ENCODE measurements at regions not wholly inside any gene's neighbourhood (a gene's known extent, or its start where the extent isn't known, plus 50 kb on each side); places are given as distances from the start of the nearest gene placed in this dataset.

DNA sequence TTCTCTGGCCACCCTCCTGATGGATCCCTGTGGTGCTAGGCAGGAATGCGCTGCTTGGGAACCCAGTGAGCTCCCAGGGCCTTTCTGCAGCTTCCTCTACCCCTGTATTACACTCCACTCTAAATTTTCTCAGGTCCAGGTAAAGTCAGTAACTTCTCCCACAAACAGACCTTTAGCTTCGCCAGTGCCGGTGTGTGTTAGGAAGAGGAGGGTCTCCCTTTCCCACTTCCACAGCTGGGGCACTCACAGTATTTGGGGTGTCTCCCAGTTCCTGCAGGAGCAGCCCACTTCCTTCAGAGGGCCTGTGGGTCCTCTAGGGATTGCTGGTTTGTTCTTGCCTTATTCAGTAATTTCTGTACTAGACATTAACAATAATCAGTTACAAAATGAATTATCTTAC is 193.5 kb upstream of the PCDH17 start:
- no peak for DNase-seq (ENCODE audit: low spot score)

GRCh38 chr13:57443494-57443893 is 188.1 kb upstream of the PCDH17 start:
- DNase-seq (ENCODE audit: low spot score): no peak

DNA sequence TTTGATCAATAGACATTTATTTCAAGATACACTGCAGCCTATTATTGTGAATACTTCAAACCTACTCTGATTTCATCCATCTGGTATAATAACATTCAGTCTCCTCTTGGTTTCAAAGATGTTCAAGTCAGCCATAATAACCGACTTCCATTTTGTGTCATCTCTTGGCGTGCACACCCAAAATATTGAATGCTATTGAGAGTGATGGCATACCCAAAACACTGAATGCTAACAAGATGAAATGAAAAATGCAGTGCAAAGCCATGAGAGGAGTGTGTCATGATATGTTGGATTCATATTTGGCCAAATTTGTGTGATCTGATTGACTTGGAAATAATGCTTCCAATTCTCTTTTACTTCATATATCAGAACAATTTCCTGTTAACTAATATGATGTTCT is 181.2 kb upstream of the PCDH17 start:
- no peak for DNase-seq (ENCODE audit: low spot score)

DNA sequence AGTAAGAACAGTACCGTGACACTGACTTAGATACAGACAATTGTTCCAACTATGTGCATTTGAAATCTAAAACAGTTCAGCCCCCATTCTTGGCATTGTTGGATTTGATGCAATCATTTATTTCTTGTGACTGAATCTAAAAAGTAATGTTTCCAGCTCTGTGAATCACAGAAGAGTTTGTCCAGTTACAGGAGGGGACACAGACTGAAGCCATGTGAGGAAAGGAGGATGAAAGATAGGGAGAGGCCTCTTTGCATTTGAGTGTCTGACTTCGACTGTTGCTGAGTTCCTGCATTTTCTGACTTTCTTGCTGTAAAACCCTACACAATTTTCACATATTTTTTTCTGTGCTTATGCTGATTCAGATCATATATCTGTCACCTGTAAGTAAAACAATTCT is 179.3 kb upstream of the PCDH17 start:
- no peak for DNase-seq (ENCODE audit: low spot score)

DNA sequence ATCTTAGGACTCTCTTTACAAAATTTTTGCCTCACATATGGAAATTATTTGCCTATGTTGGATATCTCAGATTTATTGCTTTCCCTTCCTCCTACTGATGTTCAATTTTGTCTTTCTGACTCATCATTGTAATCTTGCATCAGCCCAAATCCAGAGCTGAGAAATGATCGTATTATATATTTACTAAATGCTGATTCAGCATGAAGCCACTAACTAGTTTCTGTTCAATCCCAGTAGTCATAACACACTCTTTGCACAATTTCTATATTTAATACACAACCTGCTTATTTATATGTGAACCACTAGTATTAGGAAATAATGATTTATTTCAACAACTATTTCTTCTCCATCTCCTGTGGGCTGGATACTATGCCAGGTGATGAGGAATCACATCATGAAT is 161.1 kb upstream of the PCDH17 start:
- no peak for DNase-seq (ENCODE audit: low spot score)

- DNase-seq (ENCODE audit: low spot score): no peak
These were observed 140.2 kb upstream of the PCDH17 start for GRCh38 chr13:57491318-57491717.

- DNase-seq (ENCODE audit: low spot score): no peak
These were observed 123.6 kb upstream of the PCDH17 start for GRCh38 chr13:57507752-57508463.

- no peak for DNase-seq (ENCODE audit: low spot score)
These were observed 119.9 kb upstream of the PCDH17 start for GRCh38 chr13:57511603-57512002.

GRCh38 chr13:57527114-57527735 is 104.3 kb upstream of the PCDH17 start:
- DNase-seq (ENCODE audit: low spot score): no peak

- DNase-seq (ENCODE audit: low spot score): no peak
These were observed 100.3 kb upstream of the PCDH17 start for GRCh38 chr13:57531256-57531655.

DNA sequence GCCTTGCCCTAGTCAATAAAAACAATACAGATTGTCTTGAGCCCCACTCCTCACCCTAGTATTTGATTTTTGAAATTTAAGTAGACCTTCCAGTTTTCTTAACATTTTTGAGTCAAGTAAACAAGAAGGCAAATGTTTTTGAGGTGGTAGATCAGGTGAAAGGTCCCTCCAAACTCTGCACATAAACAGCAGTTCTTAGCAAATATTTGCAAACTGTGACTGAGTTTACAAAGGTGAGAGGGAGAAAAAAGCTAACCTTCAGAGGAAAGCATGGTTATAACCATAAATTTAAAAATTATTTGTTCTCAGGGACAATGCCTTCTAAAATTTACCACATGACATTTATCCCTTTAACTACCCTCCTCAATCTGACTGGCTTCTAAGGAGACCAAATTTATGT is 84.6 kb upstream of the PCDH17 start:
- no peak for DNase-seq (ENCODE audit: low spot score)

DNA sequence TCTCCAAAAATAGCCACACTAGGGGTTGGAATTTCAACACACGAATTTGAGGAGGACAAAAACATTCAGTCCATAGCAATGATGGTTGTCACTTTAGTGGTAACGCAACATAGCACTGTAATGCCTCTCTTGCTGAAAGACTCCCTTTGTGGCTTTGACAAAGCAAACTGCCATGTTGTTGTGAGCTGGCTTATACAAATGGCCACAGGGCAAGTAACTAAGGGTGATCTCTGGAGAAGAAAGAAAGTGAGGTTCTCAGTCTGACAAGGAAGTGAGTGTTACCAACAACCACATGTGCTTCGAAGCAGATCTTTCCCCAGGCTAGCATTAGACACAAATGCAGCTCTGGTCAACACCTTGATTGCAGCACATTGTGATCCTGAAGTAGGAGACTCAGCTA is 79.1 kb upstream of the PCDH17 start:
- no peak for DNase-seq (ENCODE audit: low spot score)

DNA sequence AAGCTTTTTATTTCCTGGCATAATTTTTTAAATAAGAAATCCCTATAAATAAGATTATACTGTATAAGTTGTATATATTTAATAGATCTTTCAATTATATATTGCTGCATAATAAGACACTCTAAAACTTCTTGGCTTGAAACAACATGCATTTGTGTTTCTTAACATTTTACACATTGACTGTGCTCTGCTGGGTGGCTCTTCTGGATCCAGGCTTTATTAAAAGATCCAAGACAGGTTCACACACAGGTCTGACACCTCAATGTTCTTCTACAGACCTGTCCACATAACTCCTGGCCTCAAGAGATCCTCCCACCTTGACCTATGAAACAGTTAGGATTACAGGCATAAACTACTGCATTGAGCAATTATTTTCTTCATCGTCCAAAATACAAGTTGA is 77.6 kb upstream of the PCDH17 start:
- no peak for DNase-seq (ENCODE audit: low spot score)

GRCh38 chr13:57558051-57558467 is 73.5 kb upstream of the PCDH17 start:
- DNase-seq (ENCODE audit: low spot score): peak; percentile 37

- no peak for DNase-seq (ENCODE audit: low spot score)
These were observed 62.7 kb upstream of the PCDH17 start for GRCh38 chr13:57568865-57569264.

DNA sequence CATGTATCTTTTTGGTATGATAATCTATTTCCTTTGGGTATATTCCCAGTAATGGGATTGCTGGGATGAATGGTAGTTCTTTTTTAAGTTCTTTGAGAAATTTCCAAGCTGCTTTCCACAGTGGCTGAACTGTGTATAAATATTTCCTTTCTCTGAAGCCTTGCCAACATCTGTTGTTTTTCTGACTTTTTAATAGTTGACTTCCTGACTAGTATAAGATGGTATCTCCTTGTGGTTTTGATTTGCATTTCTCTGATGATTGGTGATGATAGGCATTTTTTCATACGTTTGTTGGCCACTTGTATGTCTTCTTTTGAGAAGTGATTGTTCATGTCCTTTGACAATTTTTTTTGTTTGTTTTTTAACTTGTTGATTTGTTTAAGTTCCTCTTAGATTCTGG is 61.6 kb upstream of the PCDH17 start:
- no peak for DNase-seq (ENCODE audit: low spot score)
